ENCODE measurements at regions not wholly inside any gene's neighbourhood (a gene's known extent, or its start where the extent isn't known, plus 50 kb on each side); places are given as distances from the start of the nearest gene placed in this dataset.

- TF ChIP-seq CTCF (conservative IDR thresholded peaks at IDR 0.05 in 1 of 2, IDR thresholded peaks at IDR 0.05 in 1 of 2; ENCODE audit: low read depth in 1 of 2, low read length in 2 of 2) (no peak), EZH2 (IDR thresholded peaks at IDR 0.05; ENCODE audit: low read length, missing control alignments) (no peak)
Observed at GRCh38 chr3:145578471-145578870, 582.5 kb downstream of the PLOD2 start.
